GM18951 (cell line): ENCODE measurements at regions not wholly inside any gene's neighbourhood (a gene's known extent, or its start where the extent isn't known, plus 50 kb on each side); places are given as distances from the start of the nearest gene placed in this dataset.

Source experiments
- POLR2A ChIP-seq: IDR thresholded peaks from 4 replicates; pipeline ENCODE4 v1.6.1; 2011; ENCODE audit warnings: mild to moderate bottlenecking; ENCODE audit not compliant: insufficient read length, insufficient read depth; ENCODE audit errors: extremely low read depth
- in situ Hi-C: fragments of 300-500 bp; cut with MboI; formaldehyde crosslinking; loops from one replicate; pipeline ENCODE4 v1.12.0; 2022; ENCODE audit warnings: low sequenced_read_pairs, mixed read lengths, inconsistent platforms; ENCODE audit not compliant: unreplicated experiment

- in situ Hi-C loops: no loop called here
- no peak for TF ChIP-seq POLR2A
These were observed 1677.7 kb downstream of the EFNA5 start for GRCh38 chr5:105993027-105993426.

- TF ChIP-seq POLR2A: no peak
- in situ Hi-C loops: no loop called here
These were observed 1688.2 kb downstream of the EFNA5 start for GRCh38 chr5:105982526-105982925.

GRCh38 chr5:105978011-105978410, 1692.7 kb downstream of the EFNA5 start:
- no peak for TF ChIP-seq POLR2A
- in situ Hi-C loops: no loop called here

- TF ChIP-seq POLR2A: no peak
- in situ Hi-C loops: no loop called here
These were observed 1693.6 kb downstream of the EFNA5 start for GRCh38 chr5:105977163-105977562.

- in situ Hi-C loops: no loop called here
- TF ChIP-seq POLR2A: no peak
These were observed 1699.8 kb downstream of the EFNA5 start for GRCh38 chr5:105970919-105971318.

GRCh38 chr5:105968981-105969380, 1701.8 kb downstream of the EFNA5 start:
- no peak for TF ChIP-seq POLR2A
- in situ Hi-C loops: no loop called here

GRCh38 chr5:105963696-105964255, 1707.0 kb downstream of the EFNA5 start:
- no peak for TF ChIP-seq POLR2A
- in situ Hi-C loops: no loop called here

GRCh38 chr5:105961572-105961971, 1709.2 kb downstream of the EFNA5 start:
- TF ChIP-seq POLR2A: no peak
- in situ Hi-C loops: no loop called here

- in situ Hi-C loops: no loop called here
- no peak for TF ChIP-seq POLR2A
These were observed 1714.1 kb downstream of the EFNA5 start for GRCh38 chr5:105956456-105957196.

GRCh38 chr5:105954341-105954740, 1716.4 kb downstream of the EFNA5 start:
- in situ Hi-C loops: no loop called here

GRCh38 chr5:105953616-105954015, 1717.1 kb downstream of the EFNA5 start:
- in situ Hi-C loops: no loop called here
- TF ChIP-seq POLR2A: no peak

More at GRCh38 chr5:105954341-105954740, 1716.4 kb downstream of the EFNA5 start:
- no peak for TF ChIP-seq POLR2A

- no peak for TF ChIP-seq POLR2A
- in situ Hi-C loops: no loop called here
These were observed 1717.9 kb downstream of the EFNA5 start for GRCh38 chr5:105952875-105953274.

- TF ChIP-seq POLR2A: no peak
- in situ Hi-C loops: loop anchor here (25.0 kb wide), 1 partner anchor 960 kb away; no protein-coding TSS in a partner anchor
These were observed 1723.3 kb downstream of the EFNA5 start for GRCh38 chr5:105947461-105947860.
